HG03135 (cell line): ENCODE measurements at regions not wholly inside any gene's neighbourhood (a gene's known extent, or its start where the extent isn't known, plus 50 kb on each side); places are given as distances from the start of the nearest gene placed in this dataset.
"Not testable (repeated sequence)": the region's sequence is repeated elsewhere in the genome, so short reads cannot be mapped to it uniquely, and the experiment has no call there.

ENCODE experiments used
- ATAC-seq: cut with Tn5 transposase; IDR thresholded peaks from one replicate; pipeline ENCODE4 v1.9.1; 2021; ENCODE audit warnings: mild to moderate bottlenecking, moderate library complexity; ENCODE audit not compliant: unreplicated experiment

- no peak for ATAC-seq
Observed at GRCh38 chr2:150063432-150063889, 424.0 kb downstream of the RND3 start.

GRCh38 chr2:150062416-150062815, 425.1 kb downstream of the RND3 start:
- no peak for ATAC-seq

GRCh38 chr2:150060341-150060740, 427.1 kb downstream of the RND3 start:
- ATAC-seq, result no peak

DNA sequence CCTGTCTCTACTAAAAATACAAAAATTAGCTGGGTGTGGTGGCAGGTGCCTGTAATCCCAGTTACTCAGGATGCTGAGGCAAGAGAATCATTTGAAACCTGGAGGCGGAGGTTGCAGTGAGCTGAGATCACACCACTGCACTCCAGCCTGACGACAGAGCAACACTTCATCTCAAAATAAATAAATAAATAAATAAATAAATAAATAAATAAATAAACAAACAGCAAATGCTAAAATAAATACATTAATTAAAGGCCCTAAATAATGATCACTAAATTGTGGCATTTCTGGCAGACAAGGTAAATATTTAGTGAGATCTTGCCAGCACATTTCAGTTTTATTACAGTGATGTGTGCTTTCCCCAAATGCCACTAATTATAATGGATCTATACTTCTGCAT, 427.8 kb downstream of the RND3 start:
- not testable (repeated sequence) for ATAC-seq

DNA sequence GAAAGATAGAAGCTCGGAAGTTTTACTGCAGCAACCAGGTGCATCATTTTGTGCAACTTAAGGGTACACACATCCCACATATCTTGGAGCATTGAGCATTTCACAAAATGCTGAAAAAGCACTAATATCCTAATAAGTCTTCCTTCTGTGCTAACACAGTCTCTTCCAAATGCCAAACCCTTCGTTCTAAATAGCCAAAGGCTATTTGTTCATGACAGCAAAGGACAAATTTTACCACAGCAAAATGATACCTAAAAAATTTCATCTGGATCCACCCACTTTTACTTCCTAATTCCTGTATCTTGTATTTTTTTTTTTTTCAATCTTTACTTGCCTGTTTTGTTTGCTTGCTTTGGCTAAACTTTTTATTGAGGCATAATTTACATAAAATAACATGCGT, 435.0 kb downstream of the RND3 start:
- no peak for ATAC-seq

- no peak for ATAC-seq
Observed at GRCh38 chr2:150051004-150051403, 436.5 kb downstream of the RND3 start.

GRCh38 chr2:150050036-150050435, 437.4 kb downstream of the RND3 start:
- no peak for ATAC-seq

DNA sequence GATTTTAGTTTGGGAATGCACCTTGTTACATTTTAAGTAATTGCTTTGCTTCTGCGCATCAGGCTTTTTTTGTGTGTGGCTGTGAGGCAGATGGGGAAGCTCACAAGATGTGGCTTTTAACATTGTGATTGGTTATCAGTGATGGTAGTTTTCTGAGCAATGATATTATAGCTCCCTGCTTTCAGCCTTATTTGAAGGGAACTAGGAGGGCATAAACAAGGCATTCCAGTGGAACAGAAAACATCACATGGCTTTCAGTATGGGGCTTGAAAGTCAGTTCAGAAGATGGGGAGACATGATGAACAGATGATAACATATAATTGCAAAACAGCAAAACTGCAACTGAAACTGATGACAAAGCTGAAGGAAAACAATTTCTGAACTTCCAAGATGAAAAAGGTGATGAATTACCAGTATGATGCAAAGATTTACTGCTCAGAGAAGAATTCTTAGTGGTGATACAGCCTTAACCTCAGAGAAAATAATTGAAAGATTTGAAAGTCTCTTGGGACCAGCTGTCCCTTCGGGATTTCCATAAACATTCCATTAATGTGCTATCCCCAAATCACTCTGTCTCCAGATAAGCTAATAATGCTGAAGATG, 439.7 kb downstream of the RND3 start:
- ATAC-seq, result no peak

DNA sequence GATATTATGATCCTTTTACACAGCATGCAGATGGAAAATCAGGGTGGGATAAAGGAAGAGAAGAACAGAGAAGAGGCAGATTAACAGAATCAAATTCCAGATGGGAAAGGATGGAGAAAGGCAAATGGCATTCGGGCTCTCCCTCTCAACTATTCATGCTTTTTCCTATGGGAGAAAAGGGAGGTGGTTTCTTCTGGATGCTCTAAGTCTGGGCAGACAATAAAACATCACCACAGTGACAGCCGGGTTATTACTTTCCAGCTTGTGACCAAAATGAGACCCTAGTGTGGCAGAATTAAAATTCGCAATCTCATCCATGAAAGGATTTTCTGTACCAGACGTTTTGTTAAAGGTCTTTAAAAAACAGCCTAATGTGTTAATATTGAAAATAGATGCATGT, 440.7 kb downstream of the RND3 start:
- no peak for ATAC-seq

DNA sequence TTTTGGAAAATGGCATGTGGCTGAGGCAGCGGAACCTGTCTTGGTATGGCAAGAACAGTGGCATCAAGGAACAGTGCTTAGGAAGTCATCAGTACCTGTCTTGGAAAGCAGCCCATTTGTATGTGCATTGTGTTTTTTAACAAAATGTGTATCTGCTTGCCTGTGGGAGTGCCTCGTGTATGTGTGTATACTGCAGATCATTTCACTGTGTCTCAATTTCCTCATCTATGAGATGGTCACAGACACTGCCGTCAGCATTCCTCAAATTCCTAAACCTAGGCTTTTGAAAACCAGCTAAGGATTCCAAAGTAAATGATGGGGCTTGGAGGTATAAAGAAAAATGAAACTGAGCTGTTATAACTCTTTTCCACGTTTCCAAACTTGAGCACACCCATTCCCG, 441.3 kb downstream of the RND3 start:
- no peak for ATAC-seq

- ATAC-seq, result no peak
Observed at GRCh38 chr2:150045601-150046000, 441.9 kb downstream of the RND3 start.

- no peak for ATAC-seq
Observed at GRCh38 chr2:150043172-150043500, 444.3 kb downstream of the RND3 start.

DNA sequence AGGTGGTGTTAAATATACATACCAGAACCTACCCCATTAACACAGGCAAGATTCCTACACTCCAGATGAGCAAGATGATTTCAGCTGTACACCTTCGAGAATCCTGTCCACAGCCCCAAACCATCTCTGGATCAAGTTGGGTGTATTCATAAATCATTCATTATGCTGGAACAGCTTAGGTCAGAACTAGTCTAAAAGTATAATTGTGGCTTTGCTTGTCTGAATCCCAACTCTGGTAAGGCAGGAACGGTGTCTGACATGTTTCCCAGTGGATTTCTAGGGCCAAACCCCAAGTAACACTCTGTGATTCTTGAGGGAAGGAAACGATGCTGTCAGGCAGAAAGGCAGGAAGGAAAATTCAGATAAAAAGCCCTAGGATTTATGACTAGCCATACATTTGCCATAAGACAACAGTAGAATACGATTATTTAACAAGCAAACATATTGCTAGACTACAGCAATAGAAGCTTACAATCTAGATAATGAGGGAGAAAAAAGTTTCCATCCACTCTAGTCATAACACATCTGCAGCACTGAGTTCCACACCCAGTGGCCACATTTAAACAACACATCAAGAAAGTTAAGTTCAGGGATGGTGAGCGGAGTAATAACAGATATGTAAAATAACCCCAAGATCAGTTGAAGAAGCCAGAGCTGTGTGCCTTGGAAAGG, 444.8 kb downstream of the RND3 start:
- ATAC-seq, result no peak

DNA sequence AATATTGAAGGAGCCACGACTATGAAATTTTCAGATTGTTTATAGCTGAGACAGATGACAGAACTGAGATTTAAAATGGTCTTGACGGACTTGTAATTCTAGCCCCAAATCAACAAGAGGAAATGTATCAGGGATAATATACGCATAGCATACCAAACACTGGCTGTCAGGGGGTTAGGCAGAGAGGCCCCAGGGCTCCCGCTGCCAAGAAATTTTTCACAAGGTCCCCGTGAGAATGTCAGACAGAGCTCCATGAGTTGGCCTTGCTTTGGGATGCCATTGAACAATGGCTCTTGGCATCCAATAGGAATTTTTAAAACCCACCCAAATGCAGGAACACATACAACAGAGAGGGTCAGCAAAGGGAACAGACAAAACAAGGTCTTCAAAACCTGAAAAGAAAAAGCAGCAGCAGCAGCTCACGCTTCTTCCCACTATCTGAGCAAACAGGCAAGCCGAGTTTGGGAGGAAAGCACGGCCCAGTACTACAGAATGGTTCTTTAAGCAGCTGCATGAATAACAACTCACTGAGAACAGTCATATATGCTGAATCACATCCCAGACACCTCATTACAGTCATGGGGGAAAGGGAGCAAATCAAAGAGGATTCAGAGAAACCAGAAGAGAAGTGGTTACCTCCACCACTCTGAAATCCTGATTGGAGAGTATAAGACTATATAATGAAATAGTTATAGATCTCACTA, 445.6 kb downstream of the RND3 start:
- ATAC-seq, result no peak

DNA sequence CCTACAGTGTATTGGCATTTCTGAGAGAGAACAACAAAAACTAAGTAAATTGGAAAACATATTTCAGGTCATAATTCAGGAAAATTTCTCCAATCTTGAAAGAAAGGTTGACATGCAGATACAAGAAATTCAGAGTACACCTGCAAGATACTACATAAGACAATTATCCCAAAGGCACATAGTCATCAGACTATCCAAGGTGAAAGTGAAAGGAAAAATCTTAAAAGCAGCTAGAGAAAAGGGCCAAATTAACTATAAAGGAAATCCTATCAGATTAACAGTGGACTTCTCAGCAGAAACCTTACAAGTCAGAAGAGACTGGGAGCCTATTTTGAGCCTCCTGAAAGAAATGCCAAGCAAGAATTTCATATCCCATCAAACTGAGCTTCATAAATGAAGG, 449.0 kb upstream of the MMADHC start:
- no peak for ATAC-seq

DNA sequence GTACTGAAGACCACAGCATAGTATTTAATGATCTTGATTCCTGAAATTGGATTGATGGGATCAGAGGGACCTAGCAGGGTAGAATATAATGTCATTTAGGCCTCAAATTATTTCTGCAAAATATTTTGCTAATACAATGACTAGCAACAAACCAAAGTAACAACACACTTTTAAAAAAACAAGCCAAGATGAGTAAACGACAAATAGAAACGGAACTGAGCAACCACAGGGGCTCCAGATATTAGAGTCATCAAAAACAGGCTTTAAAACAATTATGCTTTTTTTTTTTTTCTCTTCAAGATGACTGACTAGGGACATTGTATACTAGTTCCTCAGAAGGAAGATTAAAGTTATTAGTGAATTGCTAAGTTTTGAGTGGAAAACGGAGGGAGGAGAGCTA, 447.1 kb upstream of the MMADHC start:
- no peak for ATAC-seq

- ATAC-seq, result no peak
Observed at GRCh38 chr2:150030436-150031190, 443.0 kb upstream of the MMADHC start.

DNA sequence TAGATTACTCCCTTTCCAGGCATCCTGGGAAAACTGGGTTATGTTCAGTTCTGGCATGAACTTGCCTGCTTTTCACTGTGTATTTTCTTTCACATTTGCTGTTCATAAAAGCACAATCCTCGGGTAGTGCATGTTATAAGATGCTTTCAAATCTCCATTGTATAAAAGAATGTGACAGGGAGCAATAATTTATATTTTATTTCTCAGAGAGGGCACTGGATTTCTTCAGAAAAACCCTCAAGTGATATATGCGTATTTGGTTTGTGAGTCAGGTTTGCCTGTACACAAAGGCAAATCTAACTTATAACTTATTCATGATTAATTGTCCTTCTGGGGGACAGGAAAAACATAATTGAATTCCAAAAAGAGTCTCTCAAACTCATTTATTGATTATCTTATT, 440.7 kb upstream of the MMADHC start:
- ATAC-seq, result no peak

DNA sequence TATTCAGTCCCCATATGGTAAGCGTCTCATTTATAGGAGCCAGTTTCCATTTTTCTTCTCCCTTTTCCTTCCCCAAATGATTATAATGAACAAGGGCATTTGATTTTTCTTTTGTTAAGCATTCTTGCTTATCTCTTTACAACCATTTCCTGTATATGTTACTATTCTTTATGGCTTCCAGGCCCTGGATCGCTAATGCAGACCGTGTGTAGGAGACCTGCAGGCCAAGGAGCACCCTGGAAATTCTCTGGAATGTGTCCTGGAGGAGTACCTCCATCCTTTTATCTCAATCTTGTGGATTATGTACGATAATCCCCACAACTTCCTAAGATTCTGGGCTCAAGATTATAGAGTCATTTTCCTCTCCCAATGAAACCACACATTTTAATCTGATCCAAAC, 439.6 kb upstream of the MMADHC start:
- no peak for ATAC-seq

- no peak for ATAC-seq
Observed at GRCh38 chr2:150023663-150024062, 436.1 kb upstream of the MMADHC start.

GRCh38 chr2:150023044-150023443, 435.5 kb upstream of the MMADHC start:
- ATAC-seq, result no peak
